Activated CD8-positive, alpha-beta T cell treated with anti-CD3 and anti-CD28 coated beads, Interleukin-2, amount 10 ng/mL, durations not matched to agents 7 days and 5 days (primary cell): ENCODE measurements at regions not wholly inside any gene's neighbourhood (a gene's known extent, or its start where the extent isn't known, plus 50 kb on each side); places are given as distances from the start of the nearest gene placed in this dataset.
"Not testable (repeated sequence)": the region's sequence is repeated elsewhere in the genome, so short reads cannot be mapped to it uniquely, and the experiment has no call there.

ENCODE experiments used
- ATAC-seq: fragments of 150-1000 bp; cut with Tn5 transposase; one replicate; pipeline ENCODE4 v1.10.0; 2021; ENCODE audit warnings: moderate library complexity
- CTCF ChIA-PET: fragments of 350-600 bp; sonication (Branson Sonifier 250); formaldehyde crosslinking; loops from one replicate; lab custom pipeline; 2021; ENCODE audit warnings: antibody characterized with exemption; lab: Charles Lee
- POLR2A ChIA-PET: fragments of 350-600 bp; sonication (Branson Sonifier 250); formaldehyde crosslinking; loops from one replicate; lab custom pipeline; 2021; ENCODE audit warnings: antibody characterized with exemption; lab: Charles Lee
- DNase-seq: peaks from one replicate; pipeline ENCODE4 v3.0.0-alpha.2; 2020
- H3K27ac Mint-ChIP-seq: one replicate; pipeline ENCODE4 v1.8.0; 2021; ENCODE audit warnings: mild to moderate bottlenecking, mixed read lengths
- H3K27me3 Mint-ChIP-seq: one replicate; pipeline ENCODE4 v1.8.0; 2021; ENCODE audit warnings: low read depth, mixed read lengths
- H3K36me3 Mint-ChIP-seq: one replicate; pipeline ENCODE4 v1.8.0; 2021; ENCODE audit warnings: low read depth, mixed read lengths
- H3K4me1 Mint-ChIP-seq: one replicate; pipeline ENCODE4 v1.8.0; 2021; ENCODE audit warnings: low read depth, mixed read lengths
- H3K4me3 Mint-ChIP-seq: one replicate; pipeline ENCODE4 v1.8.0; 2021; ENCODE audit warnings: mild to moderate bottlenecking, mixed read lengths
- H3K9me3 Mint-ChIP-seq: one replicate; pipeline ENCODE4 v1.8.0; 2022; ENCODE audit warnings: mixed read lengths; ENCODE audit not compliant: insufficient read depth

GRCh38 chr6:146985966-146986365, 218.3 kb upstream of the STXBP5 start:
- Mint-ChIP-seq H3K4me1 (no peaks in the 10 kb centered on the region), H3K27ac (no peak overlapping the region), H3K4me3 (no peak overlapping the region), H3K9me3 (no peaks in the 10 kb centered on the region), H3K27me3 (no peaks in the 10 kb centered on the region), H3K36me3 (no peaks in the 10 kb centered on the region)
- POLR2A ChIA-PET: no interaction called here
- DNase-seq: no peak
- ATAC-seq: no peak
- CTCF ChIA-PET: no interaction called here

DNA sequence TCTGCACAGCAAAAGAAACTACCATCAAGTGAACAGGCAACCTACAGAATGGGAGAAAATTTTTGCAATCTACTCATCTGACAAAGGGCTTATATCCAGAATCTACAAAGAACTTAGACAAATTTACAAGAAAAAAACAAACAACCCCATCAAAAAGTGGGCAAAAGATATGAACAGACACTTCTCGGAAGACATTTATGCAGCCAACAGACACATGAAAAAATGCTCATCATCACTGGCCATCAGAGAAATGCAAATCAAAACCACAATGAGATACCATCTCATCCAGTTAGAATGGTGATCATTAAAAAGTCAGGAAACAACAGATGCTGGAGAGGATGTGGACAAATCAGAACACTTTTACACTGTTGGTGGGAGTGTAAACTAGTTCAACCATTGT, 216.3 kb upstream of the STXBP5 start:
- DNase-seq, H3K4me1 Mint-ChIP-seq, CTCF ChIA-PET, H3K27me3 Mint-ChIP-seq, H3K4me3 Mint-ChIP-seq, POLR2A ChIA-PET, H3K9me3 Mint-ChIP-seq, ATAC-seq, H3K36me3 Mint-ChIP-seq, H3K27ac Mint-ChIP-seq: not testable (repeated sequence)

DNA sequence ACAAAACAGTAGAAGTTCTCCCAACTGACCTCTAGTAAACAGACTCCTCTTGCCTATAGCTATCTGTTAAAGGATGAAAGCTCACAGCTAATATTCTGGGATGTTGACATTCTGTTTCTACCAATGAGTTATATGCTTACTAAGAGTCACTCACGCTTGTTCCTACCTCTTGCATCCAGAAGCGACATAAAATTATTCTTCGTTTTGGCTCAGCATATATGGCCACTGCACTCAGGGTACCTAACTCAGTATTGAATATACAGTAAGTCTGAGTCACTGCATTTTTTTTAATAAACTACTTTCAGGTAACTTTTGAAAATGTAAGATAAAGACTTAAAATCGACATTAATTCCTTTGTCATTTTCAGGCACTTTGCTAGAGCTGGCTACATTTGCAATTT, 214.4 kb upstream of the STXBP5 start:
- ChIA-PET CTCF (no interaction called here), POLR2A (no interaction called here)
- Mint-ChIP-seq H3K4me3 (no peak overlapping the region), H3K27me3 (no peaks in the 10 kb centered on the region), H3K4me1 (no peaks in the 10 kb centered on the region), H3K9me3 (no peaks in the 10 kb centered on the region), H3K27ac (no peak overlapping the region), H3K36me3 (no peaks in the 10 kb centered on the region)
- no peak for ATAC-seq
- DNase-seq: no peak

DNA sequence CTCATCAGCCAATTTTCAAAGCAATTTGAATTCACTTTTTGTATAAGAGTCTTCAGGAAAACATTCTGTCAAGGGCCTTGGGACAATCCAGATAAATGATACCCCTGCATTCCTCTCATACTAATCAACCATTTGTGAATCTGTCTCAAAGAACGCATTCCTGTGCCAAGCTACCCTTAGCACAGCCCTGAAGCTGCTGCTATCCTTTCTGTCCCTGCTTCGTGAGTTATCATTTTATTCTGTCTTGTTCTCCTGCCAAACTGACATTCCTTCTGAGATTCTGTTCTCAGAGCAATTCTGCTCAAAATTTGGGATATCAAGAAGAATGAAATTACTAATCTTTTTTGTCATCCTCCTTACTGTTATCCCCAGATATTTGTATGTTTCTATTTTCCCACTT, 213.9 kb upstream of the STXBP5 start:
- Mint-ChIP-seq H3K27ac (no peak overlapping the region), H3K9me3 (no peaks in the 10 kb centered on the region), H3K36me3 (no peaks in the 10 kb centered on the region), H3K4me3 (no peak overlapping the region), H3K4me1 (no peaks in the 10 kb centered on the region), H3K27me3 (no peaks in the 10 kb centered on the region)
- DNase-seq (no peak), ATAC-seq (no peak)
- CTCF ChIA-PET: no interaction called here
- POLR2A ChIA-PET: no interaction called here

DNA sequence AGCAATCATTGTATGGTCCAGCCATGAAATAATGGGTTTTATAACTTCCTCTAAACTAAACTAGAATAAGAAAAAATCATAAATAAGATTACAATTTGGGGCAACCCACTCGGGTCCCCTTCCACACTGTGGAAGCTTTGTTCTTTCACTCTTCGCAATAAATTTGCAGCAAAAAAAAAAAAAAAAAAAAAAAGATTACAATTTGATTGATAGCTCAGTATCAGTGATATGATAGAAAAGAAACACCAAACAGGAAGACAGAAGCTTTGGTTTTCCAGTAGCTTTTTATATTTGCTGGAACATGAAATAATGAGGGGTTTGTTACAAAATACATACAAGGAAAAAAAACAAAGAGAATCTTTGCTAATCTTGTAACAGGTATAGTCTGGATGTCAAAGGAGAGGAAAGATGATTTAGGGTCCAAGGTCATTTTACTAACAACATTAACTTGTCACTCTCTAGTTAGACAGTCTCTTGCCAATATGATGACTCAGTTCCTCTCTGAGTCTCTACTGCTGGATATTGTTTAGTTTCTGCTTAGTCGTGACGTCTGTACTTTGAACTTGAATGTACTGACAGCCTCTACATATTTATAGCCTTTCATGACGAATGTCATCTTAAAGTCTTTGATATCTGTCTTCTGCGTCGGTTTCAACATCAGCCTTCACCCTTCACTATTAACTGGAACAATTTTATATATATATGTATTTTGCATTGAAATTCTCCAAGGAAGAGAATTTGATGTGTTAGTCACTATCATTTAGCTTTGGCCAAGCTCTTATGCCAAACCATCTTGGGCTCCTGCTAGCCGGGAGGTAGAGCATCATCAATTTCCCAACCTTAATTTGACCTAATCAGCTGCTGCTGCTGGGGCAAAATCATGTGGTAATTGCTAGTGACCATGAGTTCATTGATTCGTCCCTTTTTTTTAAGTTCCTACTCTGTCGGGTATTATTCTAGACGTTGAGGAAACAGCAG, 213.1 kb upstream of the STXBP5 start:
- ChIA-PET POLR2A (no interaction called here), CTCF (no interaction called here)
- Mint-ChIP-seq H3K4me1 (no peaks in the 10 kb centered on the region), H3K27me3 (no peaks in the 10 kb centered on the region), H3K36me3 (no peaks in the 10 kb centered on the region), H3K4me3 (no peak overlapping the region), H3K9me3 (no peaks in the 10 kb centered on the region), H3K27ac (no peak overlapping the region)
- DNase-seq (no peak), ATAC-seq (no peak)

- DNase-seq (no peak), ATAC-seq (no peak)
- POLR2A ChIA-PET: no interaction called here
- Mint-ChIP-seq H3K4me1 (no peaks in the 10 kb centered on the region), H3K4me3 (no peak overlapping the region), H3K27me3 (peaks cover 3% of the 10 kb centered on the region), H3K27ac (no peak overlapping the region), H3K9me3 (no peaks in the 10 kb centered on the region), H3K36me3 (no peaks in the 10 kb centered on the region)
- CTCF ChIA-PET: no interaction called here
Measured at GRCh38 chr6:146997062-146997461, 207.2 kb upstream of the STXBP5 start.

GRCh38 chr6:146999766-147000165, 204.5 kb upstream of the STXBP5 start:
- CTCF ChIA-PET: no interaction called here
- no peaks in the 10 kb centered on the region for H3K4me1 Mint-ChIP-seq
- H3K36me3 Mint-ChIP-seq: no peaks in the 10 kb centered on the region
- ATAC-seq (no peak), DNase-seq (no peak)
- no peaks in the 10 kb centered on the region for H3K9me3 Mint-ChIP-seq
- peaks cover 3% of the 10 kb centered on the region for H3K27me3 Mint-ChIP-seq
- POLR2A ChIA-PET: no interaction called here
- H3K27ac Mint-ChIP-seq: no peak overlapping the region
- no peak overlapping the region for H3K4me3 Mint-ChIP-seq

GRCh38 chr6:147000545-147001488, 203.4 kb upstream of the STXBP5 start:
- Mint-ChIP-seq H3K27ac (no peak overlapping the region), H3K9me3 (no peaks in the 10 kb centered on the region), H3K4me3 (no peak overlapping the region), H3K27me3 (peaks cover 3% of the 10 kb centered on the region), H3K4me1 (no peaks in the 10 kb centered on the region), H3K36me3 (no peaks in the 10 kb centered on the region)
- no peak for DNase-seq
- ChIA-PET POLR2A (no interaction called here), CTCF (no interaction called here)
- ATAC-seq: no peak

GRCh38 chr6:147001621-147002020, 202.6 kb upstream of the STXBP5 start:
- POLR2A ChIA-PET: no interaction called here

GRCh38 chr6:147003186-147003585, 201.0 kb upstream of the STXBP5 start:
- no peak overlapping the region for H3K27ac Mint-ChIP-seq
- CTCF ChIA-PET: no interaction called here

More at GRCh38 chr6:147001621-147002020, 202.6 kb upstream of the STXBP5 start:
- H3K4me3 Mint-ChIP-seq: no peak overlapping the region
- H3K9me3 Mint-ChIP-seq: no peaks in the 10 kb centered on the region
- CTCF ChIA-PET: no interaction called here
- DNase-seq (no peak), ATAC-seq (no peak)
- no peak overlapping the region for H3K27ac Mint-ChIP-seq
- no peaks in the 10 kb centered on the region for H3K36me3 Mint-ChIP-seq
- H3K4me1 Mint-ChIP-seq: no peaks in the 10 kb centered on the region
- peaks cover 3% of the 10 kb centered on the region for H3K27me3 Mint-ChIP-seq

DNA sequence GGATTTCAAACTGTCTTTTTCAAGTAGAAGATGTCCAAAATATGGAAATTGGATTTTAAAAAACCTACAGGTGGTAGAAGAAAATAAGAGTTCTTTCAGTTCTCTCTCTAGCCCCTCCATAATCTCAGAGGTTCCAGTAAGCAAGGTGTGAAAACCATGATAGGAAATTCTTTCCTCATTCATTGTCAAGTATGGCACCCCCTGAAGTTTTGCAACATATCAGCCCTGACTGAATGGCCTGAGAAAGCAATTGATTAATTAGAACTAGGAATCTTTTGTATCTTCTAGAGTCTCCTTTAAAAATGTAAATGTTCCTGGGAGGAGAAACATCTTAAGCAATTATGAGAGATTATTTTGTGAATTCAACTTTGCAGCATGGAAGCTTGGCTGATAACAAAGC, 198.7 kb upstream of the STXBP5 start:
- Mint-ChIP-seq H3K4me1 (no peaks in the 10 kb centered on the region), H3K9me3 (no peaks in the 10 kb centered on the region), H3K27me3 (peaks cover 3% of the 10 kb centered on the region), H3K27ac (no peak overlapping the region), H3K4me3 (no peak overlapping the region), H3K36me3 (no peaks in the 10 kb centered on the region)
- DNase-seq: no peak
- POLR2A ChIA-PET: no interaction called here
- CTCF ChIA-PET: no interaction called here
- ATAC-seq: no peak

More at GRCh38 chr6:147003186-147003585, 201.0 kb upstream of the STXBP5 start:
- Mint-ChIP-seq H3K36me3 (no peaks in the 10 kb centered on the region), H3K9me3 (no peaks in the 10 kb centered on the region), H3K27me3 (peaks cover 3% of the 10 kb centered on the region), H3K4me1 (no peaks in the 10 kb centered on the region), H3K4me3 (no peak overlapping the region)
- DNase-seq (no peak), ATAC-seq (no peak)
- POLR2A ChIA-PET: no interaction called here

GRCh38 chr6:147007441-147007840, 196.8 kb upstream of the STXBP5 start:
- Mint-ChIP-seq H3K4me1 (no peaks in the 10 kb centered on the region), H3K9me3 (no peaks in the 10 kb centered on the region), H3K36me3 (no peaks in the 10 kb centered on the region), H3K27ac (no peak overlapping the region), H3K4me3 (no peak overlapping the region), H3K27me3 (no peaks in the 10 kb centered on the region)
- DNase-seq: no peak
- ChIA-PET CTCF (interaction anchor here (0.6 kb wide), 1 partner anchor 1512 kb away, joined by 3 read pairs; no protein-coding TSS in a partner anchor), POLR2A (no interaction called here)
- ATAC-seq: no peak
